ENCODE measurements at regions not wholly inside any gene's neighbourhood (a gene's known extent, or its start where the extent isn't known, plus 50 kb on each side); places are given as distances from the start of the nearest gene placed in this dataset.
"Not testable (repeated sequence)": the region's sequence is repeated elsewhere in the genome, so short reads cannot be mapped to it uniquely, and the experiment has no call there.

DNA sequence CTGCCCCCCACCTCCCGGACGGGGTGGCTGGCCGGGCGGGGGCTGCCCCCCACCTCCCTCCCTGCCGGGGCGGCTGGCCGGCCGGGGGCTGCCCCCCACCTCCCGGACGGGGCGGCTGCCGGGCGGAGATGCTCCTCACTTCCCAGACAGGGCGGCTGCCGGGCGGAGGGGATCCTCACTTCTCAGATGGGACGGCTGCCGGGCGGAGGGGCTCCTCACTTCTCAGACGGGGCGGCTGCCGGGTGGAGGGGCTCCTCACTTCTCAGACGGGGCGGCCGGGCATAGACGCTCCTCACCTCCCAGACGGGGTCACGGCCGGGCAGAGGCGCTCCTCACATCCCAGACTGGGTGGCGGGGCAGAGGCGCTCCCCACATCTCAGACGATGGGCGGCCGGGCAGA is 74.8 kb upstream of the NMUR2 start:
- not testable (repeated sequence) for TF ChIP-seq POLR2A (IDR thresholded peaks at IDR 0.05)
- TF ChIP-seq, protein P1, sequence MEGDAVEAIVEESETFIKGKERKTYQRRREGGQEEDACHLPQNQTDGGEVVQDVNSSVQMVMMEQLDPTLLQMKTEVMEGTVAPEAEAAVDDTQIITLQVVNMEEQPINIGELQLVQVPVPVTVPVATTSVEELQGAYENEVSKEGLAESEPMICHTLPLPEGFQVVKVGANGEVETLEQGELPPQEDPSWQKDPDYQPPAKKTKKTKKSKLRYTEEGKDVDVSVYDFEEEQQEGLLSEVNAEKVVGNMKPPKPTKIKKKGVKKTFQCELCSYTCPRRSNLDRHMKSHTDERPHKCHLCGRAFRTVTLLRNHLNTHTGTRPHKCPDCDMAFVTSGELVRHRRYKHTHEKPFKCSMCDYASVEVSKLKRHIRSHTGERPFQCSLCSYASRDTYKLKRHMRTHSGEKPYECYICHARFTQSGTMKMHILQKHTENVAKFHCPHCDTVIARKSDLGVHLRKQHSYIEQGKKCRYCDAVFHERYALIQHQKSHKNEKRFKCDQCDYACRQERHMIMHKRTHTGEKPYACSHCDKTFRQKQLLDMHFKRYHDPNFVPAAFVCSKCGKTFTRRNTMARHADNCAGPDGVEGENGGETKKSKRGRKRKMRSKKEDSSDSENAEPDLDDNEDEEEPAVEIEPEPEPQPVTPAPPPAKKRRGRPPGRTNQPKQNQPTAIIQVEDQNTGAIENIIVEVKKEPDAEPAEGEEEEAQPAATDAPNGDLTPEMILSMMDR (IDR thresholded peaks at IDR 0.05) = not testable (repeated sequence)

Measured in upper lobe of left lung (tissue), 4 donors.